Hindlimb muscle (tissue), 1 donor: ENCODE measurements at regions not wholly inside any gene's neighbourhood (a gene's known extent, or its start where the extent isn't known, plus 50 kb on each side); places are given as distances from the start of the nearest gene placed in this dataset.

Experiments used
- DNase-seq: peaks from one replicate; pipeline ENCODE4 v3.0.0-alpha.2; 2013

DNA sequence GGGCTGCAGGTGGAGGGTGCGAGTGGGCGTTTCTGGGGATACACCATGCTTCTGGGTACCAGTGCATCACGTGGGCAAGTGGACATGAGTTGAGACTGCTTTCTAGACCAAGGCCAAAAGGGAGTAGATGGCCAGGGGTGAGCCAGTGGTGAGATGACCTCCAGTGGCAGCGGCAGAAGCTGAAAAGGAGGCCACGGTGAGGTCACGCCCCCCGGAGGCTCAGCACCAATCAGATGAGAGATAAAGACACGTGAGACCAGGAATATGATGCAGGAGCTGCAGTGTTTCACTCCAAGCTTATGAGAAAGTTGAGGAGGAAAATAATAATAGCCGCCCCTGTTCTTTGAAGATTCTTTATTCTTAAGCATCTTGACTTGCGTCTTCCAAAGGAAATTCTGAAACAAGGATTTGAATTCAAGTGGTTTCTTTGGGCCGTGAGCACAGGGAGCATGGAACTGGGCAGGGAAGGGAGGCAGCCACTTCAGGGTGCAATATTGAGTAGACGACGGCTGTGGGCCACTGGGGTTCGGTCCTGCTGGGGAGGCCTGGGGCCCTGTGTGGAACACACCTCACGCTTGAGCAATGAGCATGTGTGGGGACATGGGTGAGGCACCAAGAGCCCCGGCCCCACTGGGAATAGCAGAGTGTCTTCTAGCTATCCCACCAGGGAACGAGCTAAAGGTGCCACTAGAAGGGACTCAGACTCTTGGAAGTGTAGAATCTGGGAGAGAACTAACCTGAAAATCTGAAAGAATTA is 156.7 kb upstream of the LRFN2 start:
- DNase-seq = no peak

GRCh38 chr6:40743226-40743625 is 156.1 kb upstream of the LRFN2 start:
- no peak for DNase-seq

GRCh38 chr6:40740518-40740917 is 153.4 kb upstream of the LRFN2 start:
- DNase-seq = no peak

DNA sequence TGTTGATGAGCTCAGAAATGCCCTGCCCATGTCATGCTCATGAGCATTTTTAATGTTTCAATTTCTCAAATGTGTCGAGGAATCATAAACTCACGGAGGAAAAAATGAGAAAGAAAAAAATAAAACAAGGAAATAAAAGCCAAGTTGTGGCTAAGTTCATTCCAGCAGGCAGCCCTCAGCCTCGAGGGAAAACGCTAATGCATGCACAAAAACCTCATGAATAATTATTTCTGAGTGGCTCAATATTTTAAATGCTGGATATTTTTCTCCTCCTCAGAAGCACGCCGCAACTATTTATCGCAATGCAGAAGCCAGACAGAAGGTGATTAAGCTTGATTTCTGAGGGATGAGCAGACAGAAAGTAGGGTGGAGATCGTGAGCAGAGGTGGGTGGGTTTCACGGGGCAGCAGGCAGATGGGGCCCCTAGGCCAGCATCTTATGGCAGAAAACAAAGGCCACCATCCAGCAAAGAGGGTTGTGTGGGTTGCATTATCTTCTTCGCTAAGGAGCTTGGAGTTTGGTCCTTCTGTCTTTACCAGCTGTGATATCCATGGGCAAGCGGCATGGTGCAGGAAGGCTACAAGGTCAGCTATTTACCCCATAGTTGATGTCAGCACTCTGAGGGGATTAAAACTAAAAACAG is 151.5 kb upstream of the LRFN2 start:
- no peak for DNase-seq

GRCh38 chr6:40735521-40735920 is 148.4 kb upstream of the LRFN2 start:
- DNase-seq = no peak

GRCh38 chr6:40735121-40735520 is 148.0 kb upstream of the LRFN2 start:
- no peak for DNase-seq

- no peak for DNase-seq
Observed at GRCh38 chr6:40734607-40735006, 147.4 kb upstream of the LRFN2 start.

DNA sequence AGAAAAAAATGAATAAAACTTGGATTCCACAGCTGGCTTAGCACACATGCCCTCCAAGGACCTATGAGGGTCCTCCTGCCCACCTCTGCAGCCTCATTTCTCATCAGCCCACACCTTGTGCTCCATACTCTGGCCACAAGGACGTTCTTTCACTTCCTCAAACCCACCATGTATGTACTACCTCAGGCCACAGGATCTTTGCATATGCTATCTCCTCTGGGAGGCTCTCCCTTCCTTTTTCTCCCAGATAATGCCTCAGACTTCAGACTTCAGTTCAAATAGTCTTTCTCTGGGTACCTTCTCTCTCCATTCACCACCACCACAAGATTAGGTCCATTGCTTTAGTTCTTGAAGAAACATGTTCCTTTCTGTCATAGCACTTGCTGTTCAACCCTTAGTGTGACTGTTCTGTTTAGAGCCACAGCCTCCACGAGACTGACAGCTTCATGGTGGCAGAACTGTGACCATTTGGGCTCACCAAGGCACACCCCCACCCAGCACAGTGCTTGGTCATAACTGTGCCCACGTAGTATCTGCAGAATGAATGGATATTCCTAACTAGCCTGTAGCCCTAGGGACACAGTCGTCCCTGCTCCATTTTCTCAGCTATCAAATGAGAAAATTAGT is 146.7 kb upstream of the LRFN2 start:
- DNase-seq = no peak

GRCh38 chr6:40733290-40733689 is 146.1 kb upstream of the LRFN2 start:
- no peak for DNase-seq

GRCh38 chr6:40732878-40733277 is 145.7 kb upstream of the LRFN2 start:
- DNase-seq = no peak

- DNase-seq = no peak
Observed at GRCh38 chr6:40728643-40729042, 141.5 kb upstream of the LRFN2 start.

GRCh38 chr6:40727271-40727670 is 140.1 kb upstream of the LRFN2 start:
- DNase-seq = no peak

DNA sequence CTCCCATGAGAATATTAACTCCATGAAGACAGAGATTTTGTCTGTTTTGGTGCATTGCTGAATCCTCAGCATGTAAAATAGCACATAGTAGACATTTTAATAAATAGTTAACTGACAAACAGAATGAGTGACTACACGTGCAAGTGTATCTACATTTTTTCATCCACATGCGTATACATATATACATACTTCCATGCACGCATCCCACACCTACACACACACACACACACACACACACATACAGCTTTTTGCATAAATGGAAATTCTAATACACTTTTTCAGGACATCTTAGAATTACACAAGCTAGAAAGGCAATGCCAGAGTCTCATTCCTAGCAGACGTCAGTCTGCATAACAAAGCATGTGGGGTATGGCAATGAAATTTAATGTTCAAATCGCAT is 139.7 kb upstream of the LRFN2 start:
- no peak for DNase-seq

DNA sequence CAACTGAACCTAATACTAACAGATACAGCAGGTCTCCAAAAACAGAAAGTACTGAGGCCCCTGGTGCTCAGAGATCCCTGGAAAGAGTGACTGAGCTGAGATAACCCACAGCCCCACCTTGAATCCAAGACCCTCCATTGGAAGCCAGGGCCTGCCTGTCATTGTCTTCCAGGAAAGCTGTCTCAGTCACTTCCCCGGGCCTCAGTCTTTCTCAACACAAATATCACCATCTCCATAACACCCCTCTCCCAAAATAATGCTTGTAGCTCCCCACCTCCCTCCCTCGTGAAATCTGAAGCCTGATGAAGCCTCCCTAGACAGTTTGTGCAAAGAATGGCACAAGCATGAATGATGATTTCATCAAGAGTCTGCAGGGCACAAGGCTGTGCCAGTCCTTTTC is 138.2 kb upstream of the LRFN2 start:
- no peak for DNase-seq

DNA sequence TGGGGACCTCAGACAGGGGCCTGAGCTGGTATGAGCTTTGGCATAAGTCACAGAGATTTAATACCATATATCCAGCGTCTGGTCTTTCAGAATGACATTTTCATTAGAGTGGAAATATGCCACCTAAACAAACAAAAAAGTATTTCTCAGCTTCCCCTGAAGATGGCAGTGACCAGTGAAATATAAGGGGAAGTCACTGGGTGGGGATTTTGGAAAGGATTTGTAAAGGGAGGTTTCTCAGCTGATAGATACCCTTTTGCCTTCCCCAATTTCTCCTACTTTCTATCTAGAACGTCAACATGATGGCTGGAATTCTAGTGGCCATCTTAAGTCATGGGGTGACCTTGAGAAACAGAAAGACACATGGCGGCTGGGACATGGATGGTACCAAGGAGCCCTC is 137.7 kb upstream of the LRFN2 start:
- no peak for DNase-seq

GRCh38 chr6:40723967-40724366 is 136.8 kb upstream of the LRFN2 start:
- DNase-seq = no peak

DNA sequence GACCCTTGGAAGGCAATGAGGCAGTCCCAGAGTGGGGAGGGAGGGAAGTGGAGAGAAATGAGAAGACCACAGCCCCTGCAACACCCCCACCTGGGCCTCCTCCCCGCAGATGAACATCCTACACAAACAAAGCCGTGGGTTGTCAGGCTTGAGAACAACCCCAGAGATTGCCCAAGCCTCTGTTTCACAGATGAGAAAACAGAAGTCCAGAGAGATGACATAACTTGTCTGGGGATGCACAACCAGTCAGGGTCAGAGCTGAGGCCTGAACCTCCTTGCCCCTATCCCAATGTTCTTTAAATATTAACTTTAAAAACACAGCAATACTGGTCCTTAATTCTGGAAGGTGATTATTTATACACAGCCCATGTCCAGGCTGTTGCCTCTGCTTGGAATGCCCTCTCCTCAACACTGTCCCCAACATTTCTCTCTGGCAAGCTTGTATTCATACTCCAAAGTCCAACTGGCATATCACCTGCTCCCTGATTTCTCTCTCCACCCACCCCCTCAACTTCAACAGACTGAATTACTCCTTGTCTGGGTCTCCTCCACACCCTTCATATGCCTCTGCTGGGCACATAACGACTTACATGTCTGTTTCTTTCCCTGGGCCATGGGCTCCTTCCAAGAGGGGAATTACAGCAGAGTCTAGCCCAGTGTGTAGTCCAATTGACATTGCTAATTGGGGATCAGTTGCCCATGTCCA is 135.5 kb upstream of the LRFN2 start:
- DNase-seq = no peak

DNA sequence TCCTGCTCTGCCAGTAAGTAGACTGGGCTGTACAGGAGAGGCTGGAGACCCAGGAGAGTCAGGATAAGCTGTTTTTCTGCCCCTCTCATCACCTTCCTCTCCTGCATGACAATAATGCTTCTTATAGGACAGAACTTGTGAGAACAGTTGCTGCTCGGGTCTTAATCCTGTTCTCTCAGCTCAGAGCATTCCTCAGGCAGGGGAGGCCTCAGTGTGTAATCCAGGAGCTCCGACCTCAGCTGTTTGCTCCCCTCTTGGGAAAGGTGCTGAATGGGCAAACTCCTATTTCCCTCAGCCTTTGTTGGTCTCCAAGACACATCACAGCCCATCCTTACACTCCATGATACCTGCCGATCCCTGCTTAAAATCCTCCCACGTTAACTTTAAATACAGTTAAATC is 134.9 kb upstream of the LRFN2 start:
- no peak for DNase-seq

DNA sequence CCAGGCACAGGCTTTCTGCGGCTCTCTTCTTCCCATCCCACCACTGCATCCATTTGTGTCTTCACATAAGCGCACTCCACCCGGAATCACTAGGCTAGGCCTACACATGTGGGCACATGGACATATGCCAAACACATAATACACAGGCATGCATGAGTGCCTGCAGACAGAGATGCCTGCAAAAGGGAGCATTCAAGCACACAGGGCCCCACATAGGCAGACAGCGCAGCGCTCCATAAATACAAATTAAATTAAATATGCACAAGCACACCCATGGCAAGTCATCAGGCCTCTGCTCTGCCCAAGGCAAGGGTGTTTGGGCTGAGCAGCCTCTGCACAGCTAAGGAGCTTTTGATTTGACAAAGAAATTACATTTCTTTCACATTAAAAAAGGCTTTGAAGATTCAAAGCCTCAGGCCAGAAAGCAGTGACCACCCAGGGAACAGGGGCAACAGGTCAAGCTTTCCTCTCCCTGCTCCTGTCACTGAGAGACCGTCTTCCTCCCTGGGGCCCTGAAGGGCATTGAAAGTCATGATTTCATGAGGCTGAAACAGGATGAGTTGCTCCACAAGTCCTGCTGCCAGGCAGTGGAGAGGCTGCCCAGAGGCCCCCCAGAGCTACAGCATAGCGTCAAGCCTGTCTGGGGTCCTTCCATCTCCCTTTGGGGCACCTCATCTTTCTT is 134.2 kb upstream of the LRFN2 start:
- DNase-seq = no peak

DNA sequence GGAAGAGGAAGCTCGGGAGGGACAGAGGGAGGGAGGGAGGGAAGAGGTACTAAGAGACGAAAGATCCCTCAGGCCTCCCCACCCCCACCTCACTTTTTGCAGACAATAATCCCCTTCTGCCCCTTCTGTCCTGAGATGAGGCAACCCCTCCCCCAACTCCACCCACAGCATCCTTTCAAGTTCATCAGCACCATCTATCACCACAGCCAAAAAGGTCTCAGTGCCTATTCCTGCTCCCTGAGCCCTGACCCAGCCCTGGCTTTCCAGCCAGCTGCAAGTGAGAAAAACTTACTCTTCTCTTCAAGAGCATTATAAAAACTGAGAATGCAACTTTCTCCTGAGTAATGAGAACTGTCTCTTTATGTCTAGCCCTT is 133.2 kb upstream of the LRFN2 start:
- no peak for DNase-seq

GRCh38 chr6:40719671-40720374 is 132.7 kb upstream of the LRFN2 start:
- DNase-seq = peak; percentile 16

DNA sequence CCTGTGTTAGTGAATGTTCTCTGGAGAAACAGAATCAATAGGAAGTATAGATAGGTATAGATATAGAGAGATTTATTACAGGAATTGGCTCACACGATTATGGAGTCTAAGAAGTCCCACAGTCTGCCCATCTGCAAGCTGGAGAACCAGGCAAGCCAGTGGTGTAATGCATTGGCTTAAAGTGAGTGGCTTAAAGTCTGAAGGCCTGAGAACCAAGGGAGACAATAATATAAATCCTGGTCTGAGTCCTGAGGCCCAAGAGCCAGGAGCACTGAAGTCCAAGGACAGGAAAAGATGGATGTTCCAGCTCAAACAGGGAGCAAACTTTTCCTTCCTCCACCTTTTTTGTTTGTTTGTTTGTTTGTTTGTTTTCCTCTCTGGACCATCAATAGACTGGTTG is 131.2 kb upstream of the LRFN2 start:
- no peak for DNase-seq
